Liver (tissue), 8 donors: ENCODE measurements at regions not wholly inside any gene's neighbourhood (a gene's known extent, or its start where the extent isn't known, plus 50 kb on each side); places are given as distances from the start of the nearest gene placed in this dataset.

Source experiments
- DNase-seq: peaks from one replicate; pipeline ENCODE4 v3.0.0-alpha.2; 2017; ENCODE audit warnings: low spot score
- H3K27ac ChIP-seq, 2 donors: one replicate each; pipeline ENCODE4 v1.7.0; 2013; ENCODE audit warnings: inconsistent platforms in 2 of 2, low read length in 2 of 2, control low read depth in 1 of 2, low read depth in 1 of 2, mild to moderate bottlenecking in 1 of 2
- H3K27me3 ChIP-seq, 4 donors: one replicate each; pipeline versions ENCODE4 v1.6.1 to v1.7.0; 2013; ENCODE audit warnings: low read length in 3 of 4, inconsistent platforms in 1 of 4, mild to moderate bottlenecking in 1 of 4, moderate library complexity in 1 of 4; ENCODE audit not compliant: control insufficient read depth in 4 of 4, insufficient read depth in 4 of 4
- H3K36me3 ChIP-seq, 4 donors: one replicate each; pipeline versions ENCODE4 v1.6.1 to v1.7.0; 2013; ENCODE audit warnings: low read length in 3 of 4, mild to moderate bottlenecking in 3 of 4, low read depth in 1 of 4, moderate library complexity in 1 of 4; ENCODE audit not compliant: control insufficient read depth in 4 of 4, insufficient read depth in 3 of 4
- H3K4me1 ChIP-seq, 4 donors: one replicate each; pipeline versions ENCODE4 v1.6.1 to v1.7.0; 2013; ENCODE audit warnings: low read length in 3 of 4, mild to moderate bottlenecking in 3 of 4, moderate library complexity in 1 of 4; ENCODE audit not compliant: control insufficient read depth in 4 of 4, insufficient read depth in 4 of 4
- H3K4me3 ChIP-seq, 3 donors: one replicate each; pipeline versions ENCODE4 v1.6.1 to v1.7.0; 2013; ENCODE audit warnings: low read length in 3 of 3, control low read depth in 1 of 3, low read depth in 1 of 3, mild to moderate bottlenecking in 1 of 3
- H3K9ac ChIP-seq, 2 donors: one replicate each; pipeline ENCODE4 v1.7.0; 2013; ENCODE audit warnings: low read length in 2 of 2, mild to moderate bottlenecking in 2 of 2, moderate library complexity in 2 of 2, control low read depth in 1 of 2, low read depth in 1 of 2
- H3K9me3 ChIP-seq, 4 donors: one replicate each; pipeline versions ENCODE4 v1.6.1 to v1.7.0; 2013; ENCODE audit warnings: low read length in 3 of 4; ENCODE audit not compliant: control insufficient read depth in 4 of 4
- ATF3 ChIP-seq: IDR thresholded peaks from 2 replicates; pipeline ENCODE4 v1.6.1; 2016; ENCODE audit warnings: antibody characterized with exemption
- CTCF ChIP-seq: fragments of 150-350 bp; IDR thresholded peaks from 2 replicates; pipeline ENCODE4 v1.5.1; 2017; ENCODE audit warnings: improper control_type of control experiment, low read depth, low read length; ENCODE audit not compliant: missing input control
- EGR1 ChIP-seq, 2 donors: IDR thresholded peaks; 2 replicates each; pipeline ENCODE4 v1.6.1; 2016 to 2018; ENCODE audit warnings: antibody characterized with exemption in 2 of 2, low read depth in 2 of 2
- FOXA1 ChIP-seq: IDR thresholded peaks from 2 replicates; pipeline ENCODE4 v1.6.1; 2016; ENCODE audit warnings: antibody characterized with exemption
- FOXA2 ChIP-seq: IDR thresholded peaks from 2 replicates; pipeline ENCODE4 v1.6.1; 2016; ENCODE audit warnings: antibody characterized with exemption
- GABPA ChIP-seq, 2 donors: IDR thresholded peaks in 1 of 2; conservative IDR thresholded peaks in 1 of 2; 2 replicates each; pipeline ENCODE4 v1.6.1; 2016; ENCODE audit warnings: antibody characterized with exemption in 2 of 2, mild to moderate bottlenecking in 1 of 2, moderate library complexity in 1 of 2
- HNF4A ChIP-seq, 2 donors: conservative IDR thresholded peaks; 2 replicates each; pipeline ENCODE4 v1.6.1; 2016; ENCODE audit warnings: antibody characterized with exemption in 2 of 2, mild to moderate bottlenecking in 2 of 2
- HNF4G ChIP-seq: IDR thresholded peaks from 2 replicates; pipeline ENCODE4 v1.6.1; 2016; ENCODE audit warnings: antibody characterized with exemption
- JUND ChIP-seq, 2 donors: IDR thresholded peaks; 2 replicates each; pipeline ENCODE4 v1.6.1; 2016; ENCODE audit warnings: antibody characterized with exemption in 2 of 2
- MAX ChIP-seq: IDR thresholded peaks from 2 replicates; pipeline ENCODE4 v1.6.1; 2016; ENCODE audit warnings: antibody characterized with exemption
- NR2F2 ChIP-seq: IDR thresholded peaks from 2 replicates; pipeline ENCODE4 v1.6.1; 2016; ENCODE audit warnings: antibody characterized with exemption
- RAD21 ChIP-seq, 2 donors: IDR thresholded peaks; 2 replicates each; pipeline ENCODE4 v1.6.1; 2016; ENCODE audit warnings: antibody characterized with exemption in 2 of 2, mild to moderate bottlenecking in 2 of 2
- REST ChIP-seq: IDR thresholded peaks from 2 replicates; pipeline ENCODE4 v1.6.1; 2016; ENCODE audit warnings: antibody characterized with exemption, mild to moderate bottlenecking
- RXRA ChIP-seq, 2 donors: IDR thresholded peaks; 2 replicates each; pipeline ENCODE4 v1.6.1; 2017 to 2018; ENCODE audit warnings: antibody characterized with exemption in 2 of 2, mild to moderate bottlenecking in 1 of 2
- SP1 ChIP-seq: IDR thresholded peaks from 2 replicates; pipeline ENCODE4 v1.6.1; 2018; ENCODE audit warnings: antibody characterized with exemption, mild to moderate bottlenecking
- TAF1 ChIP-seq: conservative IDR thresholded peaks from 2 replicates; pipeline ENCODE4 v1.6.1; 2016; ENCODE audit warnings: antibody characterized with exemption, mild to moderate bottlenecking
- ZBTB33 ChIP-seq: IDR thresholded peaks from 2 replicates; pipeline ENCODE4 v1.6.1; 2016; ENCODE audit warnings: antibody characterized with exemption
- WGBS: extraction: QIAGEN DNeasy Blood & Tissue Kit; methylation state at CpG from one replicate; pipeline ENCODE4 v1.1.7; 2013; 5-methylcytosine and 5-hydroxymethylcytosine counted together
- donor health status: healthy.
- donor health status: healthy.
- donor health status: healthy.
- donor health status: healthy.
- donor health status: healthy.

- H3K4me3 ChIP-seq = no peak overlapping the region
- H3K4me1 ChIP-seq = no peaks in the 10 kb centered on the region
- no peak overlapping the region for H3K27ac ChIP-seq
- no peaks in the 10 kb centered on the region for H3K27me3 ChIP-seq
- TF ChIP-seq FOXA2 (no peak), NR2F2 (no peak), ATF3 (no peak), CTCF (no peak), FOXA1 (no peak), RXRA (IDR thresholded peaks at IDR 0.05) (no peak), HNF4G (no peak), MAX (no peak), TAF1 (no peak), GABPA (IDR thresholded peaks at IDR 0.05 in 1 of 2, conservative IDR thresholded peaks at IDR 0.05 in 1 of 2) (no peak), ZBTB33 (no peak), SP1 (no peak), REST (no peak), RAD21 (IDR thresholded peaks at IDR 0.05) (no peak), JUND (IDR thresholded peaks at IDR 0.05) (no peak)
- H3K36me3 ChIP-seq = no peaks in the 10 kb centered on the region
- H3K9me3 ChIP-seq = no peaks in the 10 kb centered on the region
- DNase-seq = no peak
- no peak overlapping the region for H3K9ac ChIP-seq
These were observed 256.2 kb upstream of the SEMA3A start for GRCh38 chr7:84450772-84451171.

GRCh38 chr7:84447636-84448293, 253.2 kb upstream of the SEMA3A start:
- 89% methylated on average over 17 of the region's 17 CpGs for WGBS
- TF ChIP-seq RXRA (IDR thresholded peaks at IDR 0.05) (no peak), HNF4A (conservative IDR thresholded peaks at IDR 0.05) (no peak), EGR1 (IDR thresholded peaks at IDR 0.05; ENCODE audit: low read depth in 2 of 2) (no peak), CTCF (no peak), FOXA2 (no peak), JUND (IDR thresholded peaks at IDR 0.05) (no peak), GABPA (IDR thresholded peaks at IDR 0.05 in 1 of 2, conservative IDR thresholded peaks at IDR 0.05 in 1 of 2) (no peak), ZBTB33 (no peak), NR2F2 (no peak), SP1 (no peak), FOXA1 (no peak), TAF1 (no peak), RAD21 (IDR thresholded peaks at IDR 0.05) (no peak)
- no peak overlapping the region for H3K27ac ChIP-seq
- no peaks in the 10 kb centered on the region for H3K9me3 ChIP-seq
- no peak for DNase-seq
- H3K4me1 ChIP-seq = no peaks in the 10 kb centered on the region
- H3K9ac ChIP-seq = no peak overlapping the region
- no peak overlapping the region for H3K4me3 ChIP-seq
- H3K27me3 ChIP-seq = no peaks in the 10 kb centered on the region
- no peaks in the 10 kb centered on the region for H3K36me3 ChIP-seq
